ENCODE measurements at regions not wholly inside any gene's neighbourhood (a gene's known extent, or its start where the extent isn't known, plus 50 kb on each side); places are given as distances from the start of the nearest gene placed in this dataset.

GRCh38 chr15:92224843-92225242, 168.8 kb upstream of the ST8SIA2 start:
- WGBS, 2 experiments (ENCODE audit: extremely low coverage in 2 of 2, insufficient read length in 1 of 2), result 20% methylated on average over 1 of the region's 2 CpGs; no CpG with 5 or more reads in 1 of the 2 experiments
- Histone ChIP-seq H3K9me3 (ENCODE audit: control insufficient read depth, insufficient read depth, low read length) (peaks cover 7% of the 10 kb centered on the region; the same call in 1 of the 2 replicates), H3K27me3 (ENCODE audit: control insufficient read depth, insufficient read depth, low read length) (no peaks in the 10 kb centered on the region), H4K91ac (ENCODE audit: insufficient read depth, low read depth, low read length) (no peak overlapping the region), H2AK9ac (replicated peaks; ENCODE audit: low read depth, low read length, poor library complexity) (no peak overlapping the region), H3K4ac (ENCODE audit: low read depth, low read length) (no peak overlapping the region), H3K4me3 (ENCODE audit: insufficient read depth, low read depth, low read length) (no peak overlapping the region), H4K8ac (ENCODE audit: low read depth in 2 of 2, low read length in 2 of 2) (no peak overlapping the region), H2BK5ac (ENCODE audit: low read depth, low read length, poor library complexity, severe bottlenecking) (no peak overlapping the region), H2BK20ac (ENCODE audit: low read depth, low read length) (no peak overlapping the region), H2BK120ac (ENCODE audit: low read depth, low read length) (no peak overlapping the region), H3K9ac (ENCODE audit: low read depth, low read length) (no peak overlapping the region), H3K56ac (ENCODE audit: extremely low read depth, insufficient read depth, low read length) (no peak overlapping the region), H2AFZ (replicated peaks; ENCODE audit: low read length, poor library complexity) (no peak overlapping the region), H2BK15ac (ENCODE audit: low read depth, low read length) (no peak overlapping the region), H2AK5ac (ENCODE audit: low read depth, low read length) (no peak overlapping the region), H4K5ac (ENCODE audit: low read depth, low read length) (no peak overlapping the region), H3K36me3 (ENCODE audit: control insufficient read depth, insufficient read depth, low read length) (no peaks in the 10 kb centered on the region), H3K79me1 (ENCODE audit: low read depth in 1 of 2, low read length in 2 of 2) (no peaks in the 10 kb centered on the region), H4K20me1 (ENCODE audit: insufficient read depth, low read length) (no peaks in the 10 kb centered on the region), H3K9me1 (ENCODE audit: insufficient read depth, low read length) (no peaks in the 10 kb centered on the region), H3K4me1 (ENCODE audit: control insufficient read depth, insufficient read depth, low read length) (no peaks in the 10 kb centered on the region), H3K27ac (ENCODE audit: insufficient read depth, low read length) (no peak overlapping the region), H3K14ac (replicated peaks; ENCODE audit: low read depth, low read length) (no peak overlapping the region), H3K4me2 (ENCODE audit: low read depth, low read length) (no peak overlapping the region), H3K23ac (ENCODE audit: low read depth, low read length) (no peak overlapping the region), H3K18ac (ENCODE audit: low read depth, low read length) (no peak overlapping the region)
- no peak for ATAC-seq (ENCODE audit: low read depth)
- CTCF ChIA-PET, result no interaction called here
- TF ChIP-seq CEBPB (IDR thresholded peaks at IDR 0.05; ENCODE audit: low read depth, low read length), result no peak
- TF ChIP-seq, protein P1, sequence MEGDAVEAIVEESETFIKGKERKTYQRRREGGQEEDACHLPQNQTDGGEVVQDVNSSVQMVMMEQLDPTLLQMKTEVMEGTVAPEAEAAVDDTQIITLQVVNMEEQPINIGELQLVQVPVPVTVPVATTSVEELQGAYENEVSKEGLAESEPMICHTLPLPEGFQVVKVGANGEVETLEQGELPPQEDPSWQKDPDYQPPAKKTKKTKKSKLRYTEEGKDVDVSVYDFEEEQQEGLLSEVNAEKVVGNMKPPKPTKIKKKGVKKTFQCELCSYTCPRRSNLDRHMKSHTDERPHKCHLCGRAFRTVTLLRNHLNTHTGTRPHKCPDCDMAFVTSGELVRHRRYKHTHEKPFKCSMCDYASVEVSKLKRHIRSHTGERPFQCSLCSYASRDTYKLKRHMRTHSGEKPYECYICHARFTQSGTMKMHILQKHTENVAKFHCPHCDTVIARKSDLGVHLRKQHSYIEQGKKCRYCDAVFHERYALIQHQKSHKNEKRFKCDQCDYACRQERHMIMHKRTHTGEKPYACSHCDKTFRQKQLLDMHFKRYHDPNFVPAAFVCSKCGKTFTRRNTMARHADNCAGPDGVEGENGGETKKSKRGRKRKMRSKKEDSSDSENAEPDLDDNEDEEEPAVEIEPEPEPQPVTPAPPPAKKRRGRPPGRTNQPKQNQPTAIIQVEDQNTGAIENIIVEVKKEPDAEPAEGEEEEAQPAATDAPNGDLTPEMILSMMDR (conservative IDR thresholded peaks at IDR 0.05; ENCODE audit: low read depth, low read length), result no peak
- TF ChIP-seq CHD1 (IDR thresholded peaks at IDR 0.05; ENCODE audit: low read depth, low read length), result no peak
- TF ChIP-seq FOS (IDR thresholded peaks at IDR 0.05; ENCODE audit: low read depth, low read length), result no peak
- TF ChIP-seq, protein P2, sequence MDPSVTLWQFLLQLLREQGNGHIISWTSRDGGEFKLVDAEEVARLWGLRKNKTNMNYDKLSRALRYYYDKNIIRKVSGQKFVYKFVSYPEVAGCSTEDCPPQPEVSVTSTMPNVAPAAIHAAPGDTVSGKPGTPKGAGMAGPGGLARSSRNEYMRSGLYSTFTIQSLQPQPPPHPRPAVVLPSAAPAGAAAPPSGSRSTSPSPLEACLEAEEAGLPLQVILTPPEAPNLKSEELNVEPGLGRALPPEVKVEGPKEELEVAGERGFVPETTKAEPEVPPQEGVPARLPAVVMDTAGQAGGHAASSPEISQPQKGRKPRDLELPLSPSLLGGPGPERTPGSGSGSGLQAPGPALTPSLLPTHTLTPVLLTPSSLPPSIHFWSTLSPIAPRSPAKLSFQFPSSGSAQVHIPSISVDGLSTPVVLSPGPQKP (IDR thresholded peaks at IDR 0.05; ENCODE audit: borderline replicate concordance, low read depth, low read length), result no peak
- no peak for TF ChIP-seq BHLHE40 (IDR thresholded peaks at IDR 0.05; ENCODE audit: low read depth, low read length)
- no peak for TF ChIP-seq POLR2A (IDR thresholded peaks at IDR 0.05; ENCODE audit: low read depth, low read length)
- TF ChIP-seq NFE2L2 (IDR thresholded peaks at IDR 0.05; ENCODE audit: low read depth, low read length), result no peak
- TF ChIP-seq, protein P3, sequence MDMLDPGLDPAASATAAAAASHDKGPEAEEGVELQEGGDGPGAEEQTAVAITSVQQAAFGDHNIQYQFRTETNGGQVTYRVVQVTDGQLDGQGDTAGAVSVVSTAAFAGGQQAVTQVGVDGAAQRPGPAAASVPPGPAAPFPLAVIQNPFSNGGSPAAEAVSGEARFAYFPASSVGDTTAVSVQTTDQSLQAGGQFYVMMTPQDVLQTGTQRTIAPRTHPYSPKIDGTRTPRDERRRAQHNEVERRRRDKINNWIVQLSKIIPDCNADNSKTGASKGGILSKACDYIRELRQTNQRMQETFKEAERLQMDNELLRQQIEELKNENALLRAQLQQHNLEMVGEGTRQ (IDR thresholded peaks at IDR 0.05; ENCODE audit: low read depth, low read length), result no peak
- TF ChIP-seq MAFK (IDR thresholded peaks at IDR 0.05; ENCODE audit: low read depth, low read length), result no peak
- TF ChIP-seq MAZ (IDR thresholded peaks at IDR 0.05; ENCODE audit: borderline replicate concordance, low read depth, low read length), result no peak
- TF ChIP-seq MXI1 (IDR thresholded peaks at IDR 0.05; ENCODE audit: borderline replicate concordance, low read depth, low read length), result no peak
- TF ChIP-seq RFX5 (IDR thresholded peaks at IDR 0.05; ENCODE audit: low read depth, low read length), result no peak
- TF ChIP-seq RCOR1 (IDR thresholded peaks at IDR 0.05; ENCODE audit: insufficient replicate concordance, low read length), result no peak
- no peak for TF ChIP-seq SMC3 (IDR thresholded peaks at IDR 0.05; ENCODE audit: low read depth, low read length)
- TF ChIP-seq RAD21 (IDR thresholded peaks at IDR 0.05; ENCODE audit: low read length), result no peak
- dilution Hi-C loops (cut with HindIII; ENCODE audit: low sequenced_read_pairs, unreplicated experiment), result no loop called here
- in situ Hi-C loops (cut with MboI; ENCODE audit: low sequenced_read_pairs), result no loop called here
- BruUV-seq (replicated peaks), result no TSS peak
- DNase-seq, result no peak
- intact Hi-C loops (cut with micrococcal nuclease), result no loop called here
- POLR2A ChIA-PET (ENCODE audit: unreplicated experiment), result no interaction called here

Measured in IMR-90 (cell line).